K562 (cell line): ENCODE measurements at regions not wholly inside any gene's neighbourhood (a gene's known extent, or its start where the extent isn't known, plus 50 kb on each side); places are given as distances from the start of the nearest gene placed in this dataset.

Experiments used
- ATAC-seq: fragments of 200-7000 bp; cut with Tn5 transposase; 3 replicates; pipeline ENCODE4 v1.9.1; 2020; ENCODE audit warnings: moderate library complexity
- BruUV-seq: library from RNA; stranded (reverse); fragments of 400-500 nt; replicated peaks from 2 replicates; lab custom pipeline; 2021; lab: Mats Ljungman, UMichigan
- CTCF ChIA-PET: fragments of 300-600 bp; formaldehyde crosslinking; extraction: SDS; loops from one replicate; lab custom pipeline; 2021; ENCODE audit warnings: low intra/inter-chr PET ratio; lab: Yijun Ruan, JAX
- POLR2A ChIA-PET: fragments of 300-600, 350-650 bp; sonication (Branson Sonifier 250); formaldehyde crosslinking; extraction: SDS; loops from one replicate; lab custom pipeline; 2021; ENCODE audit warnings: antibody characterized with exemption, inconsistent platforms; lab: Yijun Ruan, JAX
- DNase-seq, 4 experiments: peaks; one replicate each; pipeline versions ENCODE4 v3.0.0 to v3.0.0-alpha.2; 2011 to 2018; ENCODE audit warnings: low spot score in 3 of 4, mixed read lengths in 3 of 4; ENCODE audit errors: extremely low read depth in 1 of 4
- FAIRE-seq: peaks from 2 replicates; lab custom pipeline; 2011; peaks lifted over from hg19 to GRCh38; lab: Jason Lieb, UNC
- H2AFZ ChIP-seq: 2 replicates; pipeline ENCODE4 v1.6.0; 2011; ENCODE audit warnings: low read depth, low read length, control low read depth, inconsistent platforms
- H3K27ac ChIP-seq: fragments of 200-600 bp; 3 replicates; pipeline ENCODE4 v1.8.0; 2011; ENCODE audit warnings: low read depth, mild to moderate bottlenecking, control low read depth, inconsistent platforms, low read length, moderate library complexity, mixed read lengths; ENCODE audit errors: extremely low read depth
- H3K27me3 ChIP-seq, 2 experiments: fragments of 300-600 bp in 1 of 2; 2 replicates in 1 of 2; 3 replicates in 1 of 2; pipeline versions ENCODE4 v1.6.0 to v1.8.0; 2011; ENCODE audit warnings: inconsistent platforms in 2 of 2, low read length in 2 of 2, mild to moderate bottlenecking in 1 of 2, mixed read lengths in 1 of 2, moderate library complexity in 1 of 2; ENCODE audit not compliant: control insufficient read depth in 2 of 2, insufficient read depth in 2 of 2
- H3K36me3 ChIP-seq: fragments of 300-600 bp; 3 replicates; pipeline ENCODE4 v1.8.0; 2011; ENCODE audit warnings: mild to moderate bottlenecking, low read length, inconsistent platforms; ENCODE audit not compliant: control insufficient read depth, insufficient read depth
- H3K4me1 ChIP-seq, 2 experiments: fragments of 200-600 bp in 1 of 2; replicated peaks in 1 of 2; 2 replicates in 1 of 2; 3 replicates in 1 of 2; pipeline versions ENCODE4 v1.5.1 to v1.8.0; 2011; ENCODE audit warnings: inconsistent platforms in 2 of 2, low read length in 2 of 2, mild to moderate bottlenecking in 1 of 2, mixed read lengths in 1 of 2, moderate library complexity in 1 of 2; ENCODE audit not compliant: control insufficient read depth in 2 of 2, insufficient read depth in 2 of 2
- H3K4me2 ChIP-seq: 2 replicates; pipeline ENCODE4 v1.6.1; 2011; ENCODE audit warnings: low read length, control low read depth, inconsistent platforms, mixed read lengths; ENCODE audit not compliant: insufficient read depth
- H3K4me3 ChIP-seq: fragments of 200-600 bp; sonication (generic), shearing (Covaris generic); 2 replicates; pipeline ENCODE4 v1.5.1; 2016; ENCODE audit warnings: control low read depth, inconsistent platforms
- H3K79me2 ChIP-seq: fragments of 200-600 bp; 3 replicates; pipeline ENCODE4 v1.8.0; 2011; ENCODE audit warnings: low read length, inconsistent platforms; ENCODE audit not compliant: control insufficient read depth, insufficient read depth
- H3K9ac ChIP-seq, 2 experiments: 2 replicates each; pipeline versions ENCODE4 v1.6.0 to v1.6.1; 2011; ENCODE audit warnings: low read depth in 2 of 2, low read length in 2 of 2, control low read depth in 1 of 2, inconsistent platforms in 1 of 2, mild to moderate bottlenecking in 1 of 2, mixed read lengths in 1 of 2; ENCODE audit not compliant: insufficient read depth in 1 of 2
- H3K9me1 ChIP-seq: one replicate; pipeline ENCODE4 v1.6.0; 2011; ENCODE audit warnings: inconsistent platforms, mild to moderate bottlenecking, low read length, moderate library complexity; ENCODE audit not compliant: control insufficient read depth, insufficient read depth
- H3K9me3 ChIP-seq: replicated peaks from 2 replicates; pipeline ENCODE4 v1.5.1; 2011; ENCODE audit warnings: low read depth, low read length, inconsistent platforms; ENCODE audit not compliant: control insufficient read depth, insufficient read depth
- H4K20me1 ChIP-seq: replicated peaks from 2 replicates; pipeline ENCODE4 v1.6.1; 2011; ENCODE audit warnings: low read length, inconsistent platforms, mixed read lengths; ENCODE audit not compliant: control insufficient read depth, insufficient read depth
- MAFK ChIP-seq: IDR thresholded peaks from 2 replicates; pipeline ENCODE4 v1.6.1; 2011; ENCODE audit warnings: low read length, improper control_type of control experiment
- MAX ChIP-seq: sonication (generic); formaldehyde crosslinking; IDR thresholded peaks from 2 replicates; pipeline ENCODE4 v1.9.0; 2022; ENCODE audit warnings: mild to moderate bottlenecking, missing genetic modification reagents
- MCM2 ChIP-seq: fragments of 450-650 bp; IDR thresholded peaks from 2 replicates; pipeline ENCODE4 v1.6.1; 2017; ENCODE audit warnings: low read depth, mild to moderate bottlenecking
- NKRF ChIP-seq: fragments of 450-650 bp; IDR thresholded peaks from 2 replicates; pipeline ENCODE4 v1.6.1; 2016; ENCODE audit warnings: borderline replicate concordance
- SRSF7 ChIP-seq: fragments of 200-400 bp; formaldehyde crosslinking; optimal IDR thresholded peaks from 2 replicates; pipeline ENCODE3; 2017; ENCODE audit warnings: mild to moderate bottlenecking, low read depth, low read length
- TRIM24 ChIP-seq, 2 experiments: fragments of 450-650 bp; IDR thresholded peaks; 2 replicates each; pipeline ENCODE4 v1.6.1; 2016
- in situ Hi-C: fragments of 300-500 bp; cut with MboI; formaldehyde crosslinking; loops from 4 replicates; pipeline ENCODE4 v1.15.0; 2018; ENCODE audit warnings: inconsistent platforms, mixed read lengths
- intact Hi-C: fragments of 100-400 bp; cut with micrococcal nuclease; formaldehyde crosslinking; loops from 2 replicates; pipeline ENCODE4 v1.14.2; 2022

- H2AFZ ChIP-seq: no peak overlapping the region
- no peak overlapping the region for H3K9ac ChIP-seq
- H3K79me2 ChIP-seq: no peaks in the 10 kb centered on the region
- H4K20me1 ChIP-seq: no peaks in the 10 kb centered on the region
- DNase-seq (no peak), FAIRE-seq (no peak), ATAC-seq (no peak)
- in situ Hi-C loops (no loop called here), intact Hi-C loops (no loop called here)
- H3K27ac ChIP-seq: no peak overlapping the region
- TF ChIP-seq MAX (CRISPR knock-in tag): no peak
- no peak for TF ChIP-seq MCM2
- TF ChIP-seq MAFK: no peak
- TF ChIP-seq SRSF7: no peak
- no peak for TF ChIP-seq NKRF
- no peak for TF ChIP-seq TRIM24 (IDR thresholded peaks at IDR 0.05)
- ChIA-PET CTCF (no interaction called here), POLR2A (no interaction called here)
- H3K4me2 ChIP-seq: no peak overlapping the region
- H3K36me3 ChIP-seq: no peaks in the 10 kb centered on the region
- no peaks in the 10 kb centered on the region for H3K9me1 ChIP-seq
- BruUV-seq: no TSS peak
- H3K27me3 ChIP-seq: peaks cover 0 to 2% of the 10 kb centered on the region in 2 experiments; a peak in 2 of 5 replicates
- no peaks in the 10 kb centered on the region for H3K4me1 ChIP-seq
- no peak overlapping the region for H3K4me3 ChIP-seq
- no peaks in the 10 kb centered on the region for H3K9me3 ChIP-seq
Observed at GRCh38 chr17:33682599-33682998, 389.5 kb upstream of the ASIC2 start.
